ENCODE measurements at regions not wholly inside any gene's neighbourhood (a gene's known extent, or its start where the extent isn't known, plus 50 kb on each side); places are given as distances from the start of the nearest gene placed in this dataset.

DNA sequence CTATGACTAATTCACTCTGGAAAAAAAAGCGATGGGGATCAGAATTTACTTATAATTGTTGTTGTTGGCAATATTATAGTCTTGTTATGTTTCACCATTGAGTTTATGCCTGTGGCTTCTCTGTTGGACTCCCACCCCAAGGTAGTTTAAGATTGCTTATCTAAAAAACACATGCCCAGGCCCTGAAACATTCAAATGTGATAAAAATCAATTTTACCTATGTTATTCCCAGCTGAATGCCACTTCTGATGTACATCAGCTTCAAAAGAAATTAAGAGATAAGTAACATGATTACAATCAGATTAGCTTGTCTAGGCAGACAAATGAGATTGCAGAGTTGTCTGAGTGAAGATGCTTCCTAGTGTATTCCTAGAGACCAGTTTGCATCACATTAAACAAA, 484.7 kb downstream of the PCDH7 start:
- no peak for TF ChIP-seq ZFX (IDR thresholded peaks at IDR 0.05; ENCODE audit: borderline replicate concordance)
- TF ChIP-seq, protein P1, sequence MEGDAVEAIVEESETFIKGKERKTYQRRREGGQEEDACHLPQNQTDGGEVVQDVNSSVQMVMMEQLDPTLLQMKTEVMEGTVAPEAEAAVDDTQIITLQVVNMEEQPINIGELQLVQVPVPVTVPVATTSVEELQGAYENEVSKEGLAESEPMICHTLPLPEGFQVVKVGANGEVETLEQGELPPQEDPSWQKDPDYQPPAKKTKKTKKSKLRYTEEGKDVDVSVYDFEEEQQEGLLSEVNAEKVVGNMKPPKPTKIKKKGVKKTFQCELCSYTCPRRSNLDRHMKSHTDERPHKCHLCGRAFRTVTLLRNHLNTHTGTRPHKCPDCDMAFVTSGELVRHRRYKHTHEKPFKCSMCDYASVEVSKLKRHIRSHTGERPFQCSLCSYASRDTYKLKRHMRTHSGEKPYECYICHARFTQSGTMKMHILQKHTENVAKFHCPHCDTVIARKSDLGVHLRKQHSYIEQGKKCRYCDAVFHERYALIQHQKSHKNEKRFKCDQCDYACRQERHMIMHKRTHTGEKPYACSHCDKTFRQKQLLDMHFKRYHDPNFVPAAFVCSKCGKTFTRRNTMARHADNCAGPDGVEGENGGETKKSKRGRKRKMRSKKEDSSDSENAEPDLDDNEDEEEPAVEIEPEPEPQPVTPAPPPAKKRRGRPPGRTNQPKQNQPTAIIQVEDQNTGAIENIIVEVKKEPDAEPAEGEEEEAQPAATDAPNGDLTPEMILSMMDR (IDR thresholded peaks at IDR 0.05), result no peak
- H3K27ac ChIP-seq, result no peak overlapping the region

DNA sequence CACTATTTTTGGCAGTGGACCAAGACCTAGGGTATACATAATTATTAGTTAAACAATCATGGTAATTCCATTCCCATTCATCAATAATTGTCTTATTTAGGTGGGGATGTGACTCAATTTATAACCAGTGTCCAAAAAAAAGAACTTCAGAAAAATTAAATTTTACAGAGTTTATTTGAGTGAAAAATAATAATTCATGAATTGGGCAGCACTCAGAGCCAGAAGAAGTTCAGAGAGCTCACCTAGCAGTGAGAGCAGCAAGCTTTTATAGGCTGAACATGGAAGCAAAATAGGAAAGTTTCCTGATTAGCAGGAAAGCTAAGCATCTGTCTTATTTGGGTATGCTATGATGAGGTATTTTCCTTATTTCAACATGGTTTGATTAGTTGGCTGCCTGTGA, 500.8 kb downstream of the PCDH7 start:
- no peak for TF ChIP-seq ZFX (IDR thresholded peaks at IDR 0.05; ENCODE audit: borderline replicate concordance)
- TF ChIP-seq, protein P1 (IDR thresholded peaks at IDR 0.05), result no peak
- no peak overlapping the region for H3K27ac ChIP-seq

DNA sequence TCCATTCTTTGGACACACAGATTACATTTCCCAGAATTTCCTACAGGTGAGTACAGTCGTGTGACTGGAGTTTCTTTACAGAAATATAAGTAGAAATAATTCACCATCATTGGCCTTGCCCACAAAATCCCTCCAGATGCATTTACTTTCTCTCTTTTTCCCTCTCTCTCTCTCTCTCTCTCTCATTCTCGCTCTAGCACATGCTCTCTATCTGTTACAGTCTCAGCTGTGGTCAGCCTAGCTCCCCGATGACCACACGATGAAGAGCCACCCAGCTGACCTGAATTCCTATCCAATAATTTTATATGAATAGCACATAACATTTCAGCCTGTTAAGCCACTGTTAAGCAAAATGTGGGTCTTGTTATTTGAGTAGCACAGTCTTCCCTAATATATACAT, 507.9 kb downstream of the PCDH7 start:
- no peak overlapping the region for H3K27ac ChIP-seq
- TF ChIP-seq, protein P1 (IDR thresholded peaks at IDR 0.05), result no peak
- TF ChIP-seq ZFX (IDR thresholded peaks at IDR 0.05; ENCODE audit: borderline replicate concordance), result no peak

DNA sequence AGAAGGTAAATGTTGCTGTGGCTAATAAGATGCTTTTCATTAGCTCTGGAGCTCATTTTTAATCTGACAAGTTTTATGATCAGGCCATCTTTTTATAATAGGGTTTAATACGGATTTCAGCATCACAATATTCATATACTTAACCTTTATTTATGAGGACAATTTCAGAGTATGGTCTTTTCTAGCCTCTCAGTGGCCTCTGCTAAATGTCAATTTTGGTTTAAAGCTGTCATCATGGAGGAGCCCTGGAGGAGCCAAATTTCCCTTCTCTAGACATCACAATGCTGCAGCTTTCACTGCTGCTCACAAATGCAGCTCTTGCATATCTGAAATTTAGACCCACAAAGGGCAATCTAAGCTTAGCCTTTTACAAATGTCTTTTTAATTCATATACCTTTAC, 510.4 kb downstream of the PCDH7 start:
- no peak overlapping the region for H3K27ac ChIP-seq
- no peak for TF ChIP-seq ZFX (IDR thresholded peaks at IDR 0.05; ENCODE audit: borderline replicate concordance)
- TF ChIP-seq, protein P1 (IDR thresholded peaks at IDR 0.05), result no peak

DNA sequence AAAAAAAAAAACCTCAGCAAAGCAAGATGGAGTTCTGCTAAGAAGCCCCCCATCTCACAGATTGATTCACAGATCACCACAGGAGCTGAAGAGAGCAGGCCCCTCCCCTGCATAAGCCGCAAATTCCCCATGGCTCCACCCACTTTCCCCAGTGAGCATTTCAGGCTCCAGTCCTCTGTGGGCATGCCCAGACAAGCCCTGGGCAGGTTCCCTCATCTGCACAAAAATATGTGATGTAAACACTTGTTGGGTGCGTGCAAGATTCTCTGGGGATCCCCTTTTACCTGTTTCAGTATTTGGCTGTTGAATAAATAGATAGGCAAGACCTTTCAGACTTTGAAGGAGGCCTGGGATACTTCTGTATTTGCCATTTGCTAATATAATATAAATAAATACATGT, 514.3 kb downstream of the PCDH7 start:
- no peak overlapping the region for H3K27ac ChIP-seq
- no peak for TF ChIP-seq ZFX (IDR thresholded peaks at IDR 0.05; ENCODE audit: borderline replicate concordance)

DNA sequence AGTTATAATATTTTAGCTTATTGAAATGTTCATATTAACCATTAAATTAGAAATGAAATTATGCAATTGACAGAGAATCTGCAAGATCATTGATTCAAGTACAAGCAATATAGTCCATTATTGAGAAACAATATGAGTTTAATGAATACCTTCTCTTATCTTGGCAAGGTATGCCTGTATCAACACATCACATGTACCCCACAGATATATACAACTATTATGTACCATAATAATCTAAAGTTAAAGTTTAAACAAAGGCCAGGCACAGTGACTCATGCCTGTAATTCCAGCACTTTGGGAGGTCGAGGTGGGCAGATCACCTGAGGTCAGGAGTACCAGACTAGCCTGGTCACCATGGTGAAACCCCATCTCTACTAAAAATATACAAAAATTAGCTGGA, 514.7 kb downstream of the PCDH7 start:
- H3K27ac ChIP-seq, result no peak overlapping the region
- TF ChIP-seq ZFX (IDR thresholded peaks at IDR 0.05; ENCODE audit: borderline replicate concordance), result no peak
- TF ChIP-seq, protein P1 (IDR thresholded peaks at IDR 0.05), result no peak

DNA sequence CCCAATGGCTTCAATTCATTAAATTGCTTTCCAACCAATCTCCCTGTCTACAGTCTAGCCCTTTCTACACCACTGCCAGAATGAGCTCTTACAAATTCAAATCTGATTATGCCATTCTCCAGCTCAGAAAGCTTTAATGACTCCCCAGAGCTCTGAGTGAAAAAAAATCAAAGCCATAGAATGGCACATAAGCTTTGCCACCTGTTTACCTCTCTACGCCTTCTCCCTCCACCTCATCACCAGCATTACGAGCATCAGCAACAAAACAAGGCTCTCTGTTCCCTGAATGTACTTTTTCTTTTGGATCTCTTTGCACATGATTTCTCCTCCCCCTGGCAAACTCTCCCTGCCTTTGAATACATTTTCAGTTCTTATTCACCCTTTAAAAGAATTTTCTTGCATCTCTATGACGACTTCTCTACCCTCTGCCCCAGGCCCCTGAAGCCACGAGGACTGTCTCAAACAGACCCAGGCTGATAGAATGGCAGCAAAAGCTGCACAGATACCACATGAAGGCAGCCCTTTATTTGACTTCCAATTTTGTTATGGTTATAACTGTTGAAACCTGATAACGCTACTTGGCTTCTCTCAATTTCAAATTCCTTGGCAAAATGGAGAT, 516.0 kb downstream of the PCDH7 start:
- TF ChIP-seq, protein P1 (IDR thresholded peaks at IDR 0.05), result no peak
- TF ChIP-seq ZFX (IDR thresholded peaks at IDR 0.05; ENCODE audit: borderline replicate concordance), result no peak
- H3K27ac ChIP-seq, result no peak overlapping the region

DNA sequence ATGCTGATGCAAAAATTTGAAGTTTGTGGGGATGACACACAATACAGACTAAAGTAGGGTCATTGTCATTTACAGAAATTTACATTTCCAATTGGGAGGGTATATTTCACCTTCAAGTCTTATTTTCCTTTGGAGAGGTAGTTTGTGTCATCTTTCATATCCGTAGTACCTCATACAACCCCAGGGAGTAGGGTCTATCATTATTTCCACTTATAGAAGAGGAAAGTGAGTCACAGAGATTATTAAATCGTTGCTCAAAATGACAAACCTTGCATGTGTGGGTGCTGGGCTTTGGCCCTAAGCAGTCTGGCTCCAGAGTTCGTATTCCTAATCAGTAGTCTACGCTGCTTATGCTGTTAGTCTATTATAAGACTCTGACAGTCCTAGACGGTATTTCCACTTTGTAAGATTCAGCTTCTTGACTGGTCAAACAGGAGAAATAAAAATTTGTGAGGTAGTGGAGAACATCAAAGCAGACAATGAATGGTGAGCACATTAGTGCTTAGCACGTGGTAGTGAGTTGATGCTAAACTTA, 516.5 kb downstream of the PCDH7 start:
- H3K27ac ChIP-seq, result no peak overlapping the region
- no peak for TF ChIP-seq ZFX (IDR thresholded peaks at IDR 0.05; ENCODE audit: borderline replicate concordance)
- TF ChIP-seq, protein P1 (IDR thresholded peaks at IDR 0.05), result no peak

All from 22Rv1 (cell line).